ENCODE measurements at regions not wholly inside any gene's neighbourhood (a gene's known extent, or its start where the extent isn't known, plus 50 kb on each side); places are given as distances from the start of the nearest gene placed in this dataset.

GRCh38 chr22:22706253-22706915 lies 62.0 kb downstream of the GGTLC2 start:
- DNase-seq (peak in 1 of 6 donors; percentile 9), ATAC-seq (no peak), FAIRE-seq (no peak)
- H3K4me3 ChIP-seq, result no peak overlapping the region
- no peaks in the 10 kb centered on the region for H3K27me3 ChIP-seq
- H3K36me3 ChIP-seq, result no peaks in the 10 kb centered on the region
- no peak for TF ChIP-seq CTCF (IDR thresholded peaks at IDR 0.05)
- no peaks in the 10 kb centered on the region for H3K9me3 ChIP-seq
- no peak overlapping the region for H3K27ac ChIP-seq
- intact Hi-C loops (cut with DNase I), result no loop called here
- peaks cover 0 to 3% (median 0%) of the 10 kb centered on the region in 3 donors for H3K4me1 ChIP-seq
- WGBS, 2 donors, result 46 to 79% methylated on average over 4 of the region's 4 CpGs

GRCh38 chr22:22709719-22710445 lies 65.5 kb downstream of the GGTLC2 start:
- DNase-seq (peak in 4 of 6 donors; percentile 48 to 76 (median 67)), ATAC-seq (peak; percentile 29 to 72 (median 60)), FAIRE-seq (no peak)
- H3K36me3 ChIP-seq, result no peaks in the 10 kb centered on the region
- intact Hi-C loops (cut with DNase I), result no loop called here
- TF ChIP-seq CTCF (IDR thresholded peaks at IDR 0.05), result peak in 1 of 4 donors; percentile 21
- H3K27ac ChIP-seq, result no peak overlapping the region
- peaks cover 0 to 4% (median 0%) of the 10 kb centered on the region in 3 donors for H3K4me1 ChIP-seq
- WGBS, 2 donors, result 61 to 67% methylated on average over 4 of the region's 4 CpGs
- H3K9me3 ChIP-seq, result no peaks in the 10 kb centered on the region
- no peak overlapping the region for H3K4me3 ChIP-seq
- no peaks in the 10 kb centered on the region for H3K27me3 ChIP-seq

GRCh38 chr22:22710719-22711531 lies 66.5 kb downstream of the GGTLC2 start:
- DNase-seq (peak; percentile 50 to 91 (median 78)), ATAC-seq (peak; percentile 81 to 87 (median 86)), FAIRE-seq (no peak)
- no peaks in the 10 kb centered on the region for H3K36me3 ChIP-seq
- WGBS, 2 donors, result 17% methylated on average over 11 of the region's 11 CpGs
- peak overlapping the region in 1 of 4 donors; percentile 8 for H3K27ac ChIP-seq
- no peaks in the 10 kb centered on the region for H3K27me3 ChIP-seq
- no peak overlapping the region for H3K4me3 ChIP-seq
- intact Hi-C loops (cut with DNase I), result no loop called here
- H3K4me1 ChIP-seq, result peaks cover 0 to 4% (median 0%) of the 10 kb centered on the region in 3 donors
- peak; percentile 96 to 99 (median 98) for TF ChIP-seq CTCF (IDR thresholded peaks at IDR 0.05)
- H3K9me3 ChIP-seq, result no peaks in the 10 kb centered on the region

- H3K9me3 ChIP-seq, result no peaks in the 10 kb centered on the region
- H3K27me3 ChIP-seq, result no peaks in the 10 kb centered on the region
- no peak for DNase-seq
- no peak for FAIRE-seq
- no peak for ATAC-seq
- WGBS, 2 donors, result 84 to 89% methylated on average over 5 of the region's 5 CpGs
- H3K4me3 ChIP-seq, result no peak overlapping the region
- peak overlapping the region in 2 of 4 donors; percentile 8 to 12 for H3K27ac ChIP-seq
- peaks cover 0 to 4% (median 0%) of the 10 kb centered on the region in 3 donors for H3K4me1 ChIP-seq
- H3K36me3 ChIP-seq, result no peaks in the 10 kb centered on the region
- intact Hi-C loops (cut with DNase I), result no loop called here
- TF ChIP-seq CTCF (IDR thresholded peaks at IDR 0.05), result no peak
Measured at GRCh38 chr22:22711532-22711913, 67.1 kb downstream of the GGTLC2 start.
